GM19328 (cell line): ENCODE measurements at regions not wholly inside any gene's neighbourhood (a gene's known extent, or its start where the extent isn't known, plus 50 kb on each side); places are given as distances from the start of the nearest gene placed in this dataset.

ENCODE experiments used
- ATAC-seq: cut with Tn5 transposase; IDR thresholded peaks from one replicate; pipeline ENCODE4 v1.9.1; 2021; ENCODE audit warnings: mild to moderate bottlenecking, moderate library complexity; ENCODE audit not compliant: unreplicated experiment

GRCh38 chr5:67494186-67494855 lies 297.7 kb upstream of the CD180 start:
- ATAC-seq: no peak

DNA sequence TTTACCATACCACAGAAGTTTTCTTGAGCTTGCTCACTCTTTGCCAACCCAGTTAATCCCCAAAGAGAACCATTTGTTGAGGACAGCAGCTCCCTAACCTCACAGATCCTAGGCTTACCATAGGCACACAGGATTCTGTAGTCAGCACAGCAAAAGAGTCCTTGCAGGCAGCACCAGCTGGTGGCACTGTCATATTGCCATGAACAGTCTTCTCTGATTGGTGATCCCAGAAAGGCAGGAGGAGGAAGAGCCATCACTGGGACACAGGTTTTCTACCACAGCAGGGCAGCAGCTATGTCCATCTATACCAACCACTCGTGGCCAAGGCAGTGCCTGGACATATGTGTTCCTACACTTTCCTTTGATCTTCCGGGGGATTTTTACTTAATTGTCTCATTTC lies 297.1 kb upstream of the CD180 start:
- no peak for ATAC-seq

DNA sequence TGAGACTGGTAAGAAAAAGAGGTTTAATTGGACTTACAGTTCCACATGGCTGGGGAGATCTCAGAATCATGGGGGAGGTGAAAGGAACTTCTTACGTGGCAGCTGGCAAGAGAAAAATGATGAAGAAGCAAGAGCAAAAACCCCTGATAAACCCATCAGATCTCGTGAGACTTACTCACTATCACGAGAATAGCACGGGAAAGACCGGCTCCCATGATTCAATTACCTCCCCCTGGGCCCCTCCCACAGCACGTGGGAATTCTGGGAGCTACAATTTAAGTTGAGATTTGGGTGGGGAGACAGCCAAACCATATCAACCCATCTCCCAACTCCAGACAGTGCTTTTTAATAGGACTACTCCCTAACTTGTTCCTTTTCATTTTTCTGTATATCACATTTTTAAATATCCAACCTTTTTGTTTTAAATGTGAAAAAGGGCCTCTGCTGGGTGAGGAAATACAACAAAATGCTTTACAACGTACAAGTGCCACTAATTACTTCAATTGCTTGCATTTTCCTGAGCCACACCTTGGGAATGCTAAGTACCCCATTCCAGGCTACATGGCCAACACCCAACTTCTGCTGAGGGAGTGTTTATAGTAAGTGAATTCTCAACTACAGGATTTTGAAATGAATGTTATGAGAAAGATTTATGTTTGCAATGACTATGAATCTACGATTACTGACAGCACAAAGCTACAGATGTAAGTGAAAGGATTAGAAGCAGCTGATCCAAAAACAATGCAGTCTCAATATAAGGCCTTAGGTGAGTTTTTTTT lies 294.1 kb upstream of the CD180 start:
- no peak for ATAC-seq

DNA sequence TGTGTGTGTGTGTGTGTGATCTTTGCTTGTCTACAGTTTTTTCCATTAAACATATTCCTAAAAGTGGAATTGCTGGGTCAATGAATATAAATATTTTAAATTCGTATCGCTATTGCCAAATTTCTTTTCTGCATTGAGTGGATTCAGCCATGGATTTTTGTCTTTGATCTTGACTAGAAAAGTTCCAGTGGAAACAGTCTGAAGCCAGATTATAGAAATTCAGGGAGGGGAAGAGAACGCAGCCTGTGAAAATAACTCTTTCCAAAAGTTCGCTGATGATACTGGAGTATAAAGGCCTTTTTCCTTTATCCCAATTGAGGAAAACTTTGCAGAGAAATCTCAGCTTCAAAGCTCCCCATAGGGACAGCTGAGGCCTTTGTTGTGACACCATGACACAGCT lies 292.3 kb upstream of the CD180 start:
- no peak for ATAC-seq

DNA sequence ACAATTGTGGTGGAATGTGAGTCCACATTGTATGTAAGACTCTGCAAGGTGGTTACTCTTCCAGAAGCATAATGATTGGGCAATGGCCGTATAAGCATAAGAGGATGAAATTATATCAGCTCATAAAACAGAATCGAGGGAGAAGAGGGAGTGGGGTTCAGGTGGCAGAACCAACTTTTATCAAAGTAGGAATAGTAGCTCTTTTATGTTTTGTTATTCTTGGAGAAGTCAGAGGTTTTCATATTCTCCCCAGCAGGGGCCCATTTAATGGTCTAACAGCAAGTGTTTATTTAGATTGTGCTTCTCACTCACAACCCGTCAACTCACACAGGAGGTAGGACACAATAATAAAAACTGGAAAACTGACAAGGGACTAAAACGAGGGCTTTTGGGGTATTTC lies 291.3 kb upstream of the CD180 start:
- ATAC-seq: no peak

- ATAC-seq: no peak
Measured at GRCh38 chr5:67483453-67484030, 286.9 kb upstream of the CD180 start.

- no peak for ATAC-seq
Measured at GRCh38 chr5:67481362-67481761, 284.8 kb upstream of the CD180 start.

GRCh38 chr5:67478337-67478736 lies 281.7 kb upstream of the CD180 start:
- ATAC-seq: no peak

GRCh38 chr5:67476995-67477394 lies 280.4 kb upstream of the CD180 start:
- ATAC-seq: no peak

DNA sequence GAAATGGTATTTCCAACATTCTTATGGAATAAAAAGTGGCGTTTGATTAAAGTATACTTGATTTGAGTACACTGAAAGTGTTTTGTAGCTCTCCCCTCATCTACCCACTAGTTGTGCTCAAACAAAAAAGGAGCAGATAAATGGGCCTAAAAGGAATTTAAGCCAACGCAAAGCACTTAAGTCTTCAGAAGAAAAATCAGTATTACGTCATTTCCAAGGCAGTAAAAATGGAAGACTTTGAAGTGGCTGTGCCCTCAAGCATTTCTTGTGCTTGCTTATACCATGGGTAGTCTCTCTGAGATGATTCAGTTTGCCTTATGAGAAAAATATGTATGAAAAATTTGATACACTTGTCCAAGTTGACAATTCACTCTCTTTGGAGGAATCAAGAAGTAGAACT lies 279.9 kb upstream of the CD180 start:
- ATAC-seq: no peak

- no peak for ATAC-seq
Measured at GRCh38 chr5:67475489-67475888, 278.9 kb upstream of the CD180 start.

DNA sequence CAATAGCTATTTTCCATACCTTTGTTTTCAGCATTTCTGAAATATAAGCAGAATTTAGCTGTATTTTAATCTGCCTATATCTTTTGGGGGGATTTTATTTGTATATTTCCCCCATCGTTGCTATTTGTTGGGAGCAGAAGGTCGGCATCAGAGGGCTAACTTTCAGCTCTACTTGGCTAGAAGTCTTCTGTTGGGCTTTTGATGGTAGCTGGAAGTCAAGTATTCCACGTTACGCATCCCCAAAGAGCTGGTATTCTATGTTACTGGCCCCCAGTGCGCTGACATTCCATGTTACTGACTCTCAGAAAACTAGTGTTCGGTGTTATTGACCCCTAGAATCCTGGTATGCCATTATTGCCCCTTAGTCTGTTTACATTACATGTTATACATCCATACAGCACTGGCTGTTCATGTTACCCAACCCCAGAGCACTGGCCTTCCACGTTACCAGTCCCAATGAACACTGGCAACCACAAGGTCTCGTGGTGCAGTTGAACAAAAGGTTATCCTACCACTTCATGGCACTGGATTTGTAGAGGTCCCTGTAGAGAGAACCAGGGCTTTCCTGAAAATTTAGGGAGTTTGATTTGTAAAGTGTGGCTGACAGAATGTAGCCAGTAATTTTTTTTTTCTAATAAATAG lies 278.1 kb upstream of the CD180 start:
- no peak for ATAC-seq

DNA sequence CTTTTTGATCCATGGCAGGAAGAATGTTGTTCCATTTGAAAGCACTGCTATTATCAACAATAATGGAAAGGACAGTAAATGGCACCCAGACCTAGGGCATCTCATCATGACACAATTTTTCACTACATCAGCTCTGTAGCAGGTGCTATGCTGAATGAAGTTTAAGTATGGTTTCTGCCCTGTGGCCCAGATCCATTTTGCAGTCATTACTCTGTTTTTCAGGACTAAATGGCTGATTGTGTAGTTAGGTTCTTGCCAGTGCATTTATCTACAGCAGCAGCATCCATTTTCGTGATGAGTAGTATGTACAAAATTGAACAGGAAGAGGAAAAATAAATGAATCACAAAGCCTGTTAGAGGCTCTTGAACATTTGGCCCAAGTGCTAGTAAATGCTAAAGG lies 270.5 kb upstream of the CD180 start:
- no peak for ATAC-seq

DNA sequence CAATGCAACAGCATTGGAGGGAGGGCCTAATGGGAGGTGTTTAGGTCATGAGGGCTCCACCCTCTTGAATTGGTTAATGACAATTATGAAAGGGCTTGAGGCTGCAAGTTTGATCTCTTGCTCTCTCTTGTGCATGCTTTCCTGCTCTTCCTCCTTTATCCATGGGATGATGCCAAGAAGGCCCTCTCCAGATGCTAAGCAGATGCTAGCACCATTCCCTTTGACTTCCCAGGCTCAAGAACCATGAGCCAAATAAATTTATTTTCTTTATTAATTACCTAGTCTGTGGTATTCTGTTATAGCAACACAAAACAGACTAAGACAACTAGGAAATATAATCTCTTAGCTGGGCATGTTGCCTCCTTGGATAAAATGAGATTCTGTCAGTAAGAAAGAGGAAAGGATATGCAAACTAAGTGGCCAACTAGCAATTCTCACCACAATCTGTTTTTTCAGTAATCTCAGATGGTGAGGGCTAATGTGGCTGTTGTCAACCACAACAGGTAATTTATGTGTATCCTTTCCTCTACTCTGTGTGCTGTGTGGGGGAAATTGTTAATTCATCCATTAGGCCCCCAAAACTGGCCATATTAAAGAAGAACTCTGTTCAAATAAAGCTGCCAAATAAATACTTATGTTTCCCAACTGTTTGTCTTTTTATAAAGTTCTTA lies 269.1 kb upstream of the CD180 start:
- ATAC-seq: no peak

GRCh38 chr5:67462147-67462546 lies 265.5 kb upstream of the CD180 start:
- ATAC-seq: no peak

- no peak for ATAC-seq
Measured at GRCh38 chr5:67459253-67459652, 262.7 kb upstream of the CD180 start.

DNA sequence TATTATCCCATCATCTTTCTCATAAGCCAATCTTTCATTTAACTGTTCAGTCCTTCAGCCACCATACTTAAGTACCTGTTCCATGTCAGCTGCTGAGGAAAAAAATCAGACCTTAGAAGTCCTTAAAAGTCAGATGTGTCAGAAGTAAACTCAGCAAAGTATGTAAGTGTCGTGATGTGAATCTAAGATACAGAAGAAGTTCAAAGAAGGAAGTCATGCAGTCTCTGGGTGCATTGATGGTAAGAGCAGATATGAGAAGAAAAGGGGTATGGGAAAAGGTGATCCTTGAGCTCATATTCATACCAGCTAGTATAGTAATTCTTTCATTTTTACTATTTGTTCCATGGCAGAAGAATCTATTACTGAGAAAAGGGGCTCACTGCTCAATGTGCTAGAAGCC lies 259.4 kb upstream of the CD180 start:
- no peak for ATAC-seq

DNA sequence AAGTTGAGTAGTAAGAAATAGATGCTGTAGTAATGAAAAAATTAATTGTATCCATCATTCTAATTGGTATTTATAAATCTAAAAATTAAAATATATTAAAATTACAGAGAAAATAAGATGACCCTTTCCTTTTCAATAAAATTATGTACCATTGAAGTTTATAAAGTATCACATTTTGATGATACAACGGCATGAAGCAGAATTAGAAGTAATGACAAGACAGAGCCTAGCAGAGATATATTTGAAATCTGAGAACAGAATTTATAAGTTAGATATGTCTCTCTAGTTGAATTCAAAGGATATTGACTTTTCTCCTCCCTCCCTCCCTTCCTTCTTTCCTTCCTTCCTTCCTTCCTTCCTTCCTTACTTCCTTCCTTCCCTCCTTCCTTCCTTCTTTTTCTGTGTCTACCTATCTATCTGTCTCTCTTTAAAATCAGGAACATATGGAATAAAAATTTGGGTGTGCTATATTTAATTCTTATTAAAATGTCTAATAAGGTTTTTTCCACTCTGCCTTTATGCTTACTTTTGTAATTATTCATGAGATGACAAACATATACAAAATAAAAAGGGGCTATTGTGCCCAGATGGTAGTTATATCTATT lies 258.5 kb upstream of the CD180 start:
- no peak for ATAC-seq

DNA sequence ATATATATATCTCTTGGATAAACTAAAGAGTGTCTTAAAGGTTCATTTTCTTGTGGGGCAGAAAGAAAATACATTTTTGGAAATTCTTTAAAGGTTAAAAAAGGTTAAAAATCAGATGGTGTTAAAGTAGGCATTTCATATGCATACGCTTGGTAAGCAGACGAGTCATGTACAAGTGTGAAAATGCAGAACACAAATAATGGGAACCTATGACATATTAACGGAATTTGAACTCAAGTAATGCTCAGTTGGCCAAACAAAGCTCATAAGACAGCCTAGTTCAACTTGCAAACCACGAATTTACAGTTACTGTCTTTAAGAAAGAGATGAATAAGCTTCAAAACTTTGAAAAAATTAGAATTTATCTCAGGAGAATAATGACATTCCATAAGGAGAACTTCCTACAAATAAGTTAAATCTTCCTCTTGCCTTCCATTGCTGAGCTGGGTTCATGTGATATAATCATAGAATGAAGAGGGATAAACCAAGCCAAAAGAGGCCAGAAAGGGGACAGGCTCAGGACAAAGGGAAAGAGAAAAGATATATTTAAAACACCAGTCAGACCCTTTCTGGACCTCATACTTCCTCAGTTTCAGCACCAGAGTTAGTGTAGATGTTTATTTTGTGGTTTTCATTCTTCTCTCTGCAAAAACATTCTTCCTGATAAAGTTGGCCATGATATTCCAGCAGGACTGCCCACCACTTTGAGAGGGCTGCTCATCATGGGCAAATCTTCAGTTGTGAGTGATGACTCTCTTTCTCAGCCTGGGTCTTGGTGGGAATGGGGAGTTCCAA lies 256.7 kb upstream of the CD180 start:
- no peak for ATAC-seq

DNA sequence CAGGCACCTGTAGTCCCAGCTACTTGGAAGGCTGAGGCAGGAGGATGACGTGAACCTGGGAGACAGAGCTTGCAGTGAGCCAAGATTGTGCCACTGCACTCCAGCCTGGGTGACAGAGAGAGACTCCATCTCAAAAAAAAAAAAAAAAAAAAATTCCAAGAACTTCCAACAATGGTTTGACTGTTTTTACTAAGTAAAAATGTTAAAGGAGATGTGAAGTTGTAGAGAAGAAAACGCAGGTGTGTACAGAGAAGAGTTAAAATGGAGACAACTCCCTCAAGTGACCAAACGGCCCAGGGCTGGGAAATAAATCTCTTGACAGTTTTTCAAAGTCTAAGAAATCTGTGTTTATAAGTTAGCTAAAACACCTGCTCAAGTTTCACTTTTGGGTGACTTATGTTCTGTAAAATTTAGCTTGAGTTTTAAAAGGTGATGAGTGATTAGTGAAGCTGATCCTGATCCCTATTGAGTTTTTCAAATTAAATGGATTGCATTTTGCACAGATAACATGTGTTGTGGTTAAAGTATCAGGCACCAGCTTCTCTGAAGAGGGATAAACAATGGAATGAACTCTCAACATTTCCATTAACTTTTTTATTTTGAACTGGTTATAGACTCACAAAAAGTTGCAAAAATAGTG lies 255.2 kb upstream of the CD180 start:
- no peak for ATAC-seq
